ENCODE measurements at regions not wholly inside any gene's neighbourhood (a gene's known extent, or its start where the extent isn't known, plus 50 kb on each side); places are given as distances from the start of the nearest gene placed in this dataset.

- Histone ChIP-seq H3K27ac (no peak overlapping the region), H3K4me3 (no peak overlapping the region), H3K4me1 (no peaks in the 10 kb centered on the region), H3K36me3 (ENCODE audit: low read depth, missing control alignments) (no peaks in the 10 kb centered on the region), H3K9me3 (no peaks in the 10 kb centered on the region), H3K27me3 (no peaks in the 10 kb centered on the region)
- WGBS, 2 donors = 75 to 82% methylated on average over 5 of the region's 5 CpGs
- intact Hi-C loops (cut with DNase I; ENCODE audit: low total_unique reads) = no loop called here
- no peak for DNase-seq
- TF ChIP-seq CTCF (IDR thresholded peaks at IDR 0.05) (no peak), POLR2A (IDR thresholded peaks at IDR 0.05) (no peak)
Observed at GRCh38 chr5:121024416-121025311, 560.6 kb downstream of the PRR16 start.

DNA sequence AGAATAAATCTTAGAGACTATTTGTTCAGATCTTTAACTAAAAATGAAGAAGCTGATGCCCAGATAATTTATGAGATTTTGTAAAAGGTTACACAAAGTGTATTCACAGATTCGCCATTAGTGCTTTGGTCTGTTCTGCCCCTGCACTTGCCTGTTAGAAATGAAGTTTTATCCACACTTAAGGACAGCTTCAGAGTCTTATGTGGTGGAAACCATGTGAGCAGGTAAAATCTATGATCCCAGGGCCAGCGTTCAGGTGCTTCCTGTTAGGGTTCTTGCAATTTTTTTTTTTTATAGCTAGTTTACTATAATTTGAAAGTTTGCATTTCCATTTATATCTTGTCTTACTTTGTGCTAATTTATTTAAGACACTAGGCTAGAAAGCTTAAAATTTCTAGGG, 561.6 kb downstream of the PRR16 start:
- Histone ChIP-seq H3K27ac (no peak overlapping the region), H3K27me3 (no peaks in the 10 kb centered on the region), H3K36me3 (ENCODE audit: low read depth, missing control alignments) (no peaks in the 10 kb centered on the region), H3K4me3 (no peak overlapping the region), H3K4me1 (no peaks in the 10 kb centered on the region), H3K9me3 (no peaks in the 10 kb centered on the region)
- DNase-seq = no peak
- 71 to 72% methylated on average over 2 of the region's 2 CpGs for WGBS, 2 donors
- intact Hi-C loops (cut with DNase I; ENCODE audit: low total_unique reads) = no loop called here
- TF ChIP-seq POLR2A (IDR thresholded peaks at IDR 0.05) (no peak), CTCF (IDR thresholded peaks at IDR 0.05) (no peak)

DNA sequence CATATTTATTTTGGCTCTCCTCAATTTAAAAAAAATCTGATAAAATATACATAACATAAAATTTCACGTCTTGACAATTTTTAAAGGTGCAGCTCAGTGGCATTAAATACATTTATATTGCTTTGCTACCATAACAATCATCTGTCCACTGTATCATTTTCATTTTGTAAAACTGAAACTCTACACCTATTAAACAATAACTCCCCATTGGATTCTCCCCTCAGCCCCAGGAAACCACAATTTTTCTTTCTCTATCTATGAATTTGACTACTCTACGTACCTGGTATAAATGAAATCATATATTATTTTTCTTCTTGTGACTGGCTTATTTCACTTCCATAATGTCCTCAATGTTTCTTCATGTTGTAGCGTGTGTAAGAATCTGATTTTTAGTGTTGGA, 563.5 kb downstream of the PRR16 start:
- Histone ChIP-seq H3K27ac (no peak overlapping the region), H3K36me3 (ENCODE audit: low read depth, missing control alignments) (no peaks in the 10 kb centered on the region), H3K27me3 (no peaks in the 10 kb centered on the region), H3K4me1 (no peaks in the 10 kb centered on the region), H3K9me3 (no peaks in the 10 kb centered on the region), H3K4me3 (no peak overlapping the region)
- TF ChIP-seq POLR2A (IDR thresholded peaks at IDR 0.05) = no peak
- no peak for TF ChIP-seq CTCF (IDR thresholded peaks at IDR 0.05)
- no peak for DNase-seq
- 86 to 91% methylated on average over 3 of the region's 3 CpGs for WGBS, 2 donors
- intact Hi-C loops (cut with DNase I; ENCODE audit: low total_unique reads) = no loop called here

GRCh38 chr5:121029536-121030245, 565.6 kb downstream of the PRR16 start:
- 94 to 96% methylated on average over 4 of the region's 4 CpGs for WGBS, 2 donors
- Histone ChIP-seq H3K9me3 (no peaks in the 10 kb centered on the region), H3K4me1 (no peaks in the 10 kb centered on the region), H3K27me3 (no peaks in the 10 kb centered on the region), H3K4me3 (no peak overlapping the region), H3K27ac (no peak overlapping the region), H3K36me3 (ENCODE audit: low read depth, missing control alignments) (no peaks in the 10 kb centered on the region)
- no peak for DNase-seq
- intact Hi-C loops (cut with DNase I; ENCODE audit: low total_unique reads) = no loop called here
- TF ChIP-seq POLR2A (IDR thresholded peaks at IDR 0.05) (no peak), CTCF (IDR thresholded peaks at IDR 0.05) (no peak)

Measured in testis (tissue), 2 donors.